Suprapubic skin (tissue), 3 donors: ENCODE measurements at regions not wholly inside any gene's neighbourhood (a gene's known extent, or its start where the extent isn't known, plus 50 kb on each side); places are given as distances from the start of the nearest gene placed in this dataset.

Experiments used
- CTCF ChIP-seq, 2 donors: fragments of 200-600 bp in 1 of 2; fragments of 450-650 bp in 1 of 2; sonication (generic) in 1 of 2; IDR thresholded peaks; one replicate each; pipeline ENCODE4 v1.5.1; 2016 to 2019; ENCODE audit warnings: antibody characterized with exemption in 2 of 2, mild to moderate bottlenecking in 1 of 2, moderate library complexity in 1 of 2
- EP300 ChIP-seq: sonication (generic); formaldehyde crosslinking; IDR thresholded peaks from one replicate; pipeline ENCODE4 v1.6.1; 2017; ENCODE audit warnings: antibody characterized with exemption

- no peak for TF ChIP-seq EP300
- no peak for TF ChIP-seq CTCF (IDR thresholded peaks at IDR 0.05)
Measured at GRCh38 chr13:23966691-23967615, 69.7 kb upstream of the C1QTNF9B start.
